ENCODE measurements at regions not wholly inside any gene's neighbourhood (a gene's known extent, or its start where the extent isn't known, plus 50 kb on each side); places are given as distances from the start of the nearest gene placed in this dataset.

DNA sequence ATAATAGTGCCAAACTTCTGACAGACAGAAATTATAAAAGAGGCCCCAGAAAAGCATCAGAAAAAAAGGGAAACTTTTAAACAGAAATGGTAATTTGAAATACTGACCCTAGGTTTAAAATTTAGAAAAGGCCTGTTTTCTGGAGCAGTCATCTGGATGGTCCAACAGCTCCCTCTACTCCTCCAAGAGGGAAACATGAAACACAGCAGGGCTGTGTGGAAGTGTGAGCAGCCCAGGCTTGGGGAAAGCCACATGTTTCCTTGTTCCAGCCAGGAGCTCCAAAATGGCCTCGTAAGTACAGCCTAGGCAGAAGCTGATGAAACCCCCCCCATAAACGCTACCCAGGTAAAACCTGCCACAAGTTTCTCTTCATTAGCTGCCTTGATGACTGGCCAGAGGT lies 499.3 kb upstream of the ADAMTS16 start:
- no peak for DNase-seq (ENCODE audit: low spot score)

- DNase-seq (ENCODE audit: low spot score): no peak
Measured at GRCh38 chr5:4642525-4642924, 497.6 kb upstream of the ADAMTS16 start.

DNA sequence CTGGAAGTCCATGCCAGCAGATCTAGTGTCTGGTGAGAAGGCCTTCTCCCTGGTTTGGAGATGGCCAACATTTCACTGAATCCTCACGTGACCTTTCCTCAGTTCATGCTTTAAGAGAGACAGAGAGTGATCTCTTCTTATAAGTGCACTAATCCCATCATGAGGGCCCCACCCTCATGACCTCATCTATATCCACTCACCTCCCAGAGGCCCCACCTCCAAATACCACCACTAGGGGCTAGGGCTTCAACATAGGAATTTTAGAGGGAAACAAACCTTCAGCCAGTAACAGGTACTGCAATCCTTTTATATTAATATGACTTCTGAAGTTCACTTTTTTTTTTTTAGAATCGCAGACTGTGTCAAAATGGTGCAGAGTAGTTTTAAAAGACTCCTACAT lies 496.9 kb upstream of the ADAMTS16 start:
- DNase-seq (ENCODE audit: low spot score): no peak

DNA sequence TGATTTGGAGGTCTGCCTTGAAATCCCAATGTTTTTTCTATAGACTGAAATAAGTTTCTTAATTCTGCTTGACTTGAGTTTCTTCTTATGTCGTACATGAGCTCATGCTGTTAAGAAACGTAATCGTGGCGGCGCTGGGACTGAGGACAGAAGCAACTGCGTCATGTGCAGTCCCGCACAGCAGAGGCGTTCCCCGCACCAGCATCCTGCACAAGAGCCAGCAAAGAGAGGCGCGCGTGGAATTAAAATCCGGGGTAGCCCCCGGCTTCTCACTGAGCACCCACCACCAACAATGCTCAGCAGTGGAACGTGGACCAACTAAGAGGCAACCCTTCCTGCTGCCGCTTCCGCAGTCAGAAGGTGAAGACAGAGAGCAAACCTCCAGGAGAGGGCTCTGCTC lies 496.2 kb upstream of the ADAMTS16 start:
- no peak for DNase-seq (ENCODE audit: low spot score)

DNA sequence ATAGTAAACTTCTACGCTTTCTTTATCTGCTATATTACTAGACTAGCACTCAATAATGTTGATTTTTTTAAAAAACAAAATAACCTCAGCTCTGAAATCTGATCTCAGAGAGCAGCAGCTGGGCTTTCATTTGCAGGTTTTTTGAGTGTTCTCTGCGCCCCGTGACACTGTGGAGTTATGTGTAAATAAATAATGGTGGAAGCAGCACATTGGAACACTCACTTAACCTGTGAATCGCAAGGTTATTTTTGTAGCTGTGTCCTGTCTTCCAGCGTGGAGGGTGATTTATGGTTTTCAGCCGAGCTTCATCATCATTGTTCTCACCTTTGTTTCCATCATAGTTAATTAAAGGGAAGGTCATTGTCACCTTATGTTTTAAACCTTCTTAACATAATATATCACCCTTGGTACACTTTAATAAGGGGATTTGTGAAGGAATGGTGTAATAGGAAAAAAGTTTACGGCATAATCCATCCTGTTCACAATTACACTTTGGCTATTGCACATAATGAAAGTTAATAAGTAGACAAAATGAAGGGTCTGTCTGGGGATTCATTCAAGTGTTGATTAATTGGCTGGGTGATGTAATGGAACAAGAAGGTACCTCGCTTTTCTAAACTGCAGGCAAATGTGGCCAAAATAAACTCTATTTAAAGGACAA lies 493.3 kb upstream of the ADAMTS16 start:
- no peak for DNase-seq (ENCODE audit: low spot score)

DNA sequence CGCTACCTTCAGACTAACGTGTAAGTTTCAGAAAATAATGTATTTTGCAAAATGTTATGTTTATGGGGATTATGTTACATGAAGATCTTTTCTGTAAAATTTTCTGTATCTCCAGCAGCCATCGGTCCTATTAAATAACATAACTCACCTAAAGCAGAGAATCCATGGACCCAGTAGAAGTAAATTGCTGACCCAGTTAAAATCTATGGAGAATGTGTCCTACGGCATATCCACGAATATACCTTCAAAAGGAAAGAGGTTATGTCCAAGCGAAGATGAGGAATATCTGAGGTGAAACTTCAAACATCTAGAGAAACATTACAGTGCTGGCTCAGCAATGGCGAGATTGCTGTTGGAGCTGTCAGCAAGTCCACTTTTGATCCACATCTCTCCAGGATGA lies 492.2 kb upstream of the ADAMTS16 start:
- DNase-seq (ENCODE audit: low spot score): no peak

DNA sequence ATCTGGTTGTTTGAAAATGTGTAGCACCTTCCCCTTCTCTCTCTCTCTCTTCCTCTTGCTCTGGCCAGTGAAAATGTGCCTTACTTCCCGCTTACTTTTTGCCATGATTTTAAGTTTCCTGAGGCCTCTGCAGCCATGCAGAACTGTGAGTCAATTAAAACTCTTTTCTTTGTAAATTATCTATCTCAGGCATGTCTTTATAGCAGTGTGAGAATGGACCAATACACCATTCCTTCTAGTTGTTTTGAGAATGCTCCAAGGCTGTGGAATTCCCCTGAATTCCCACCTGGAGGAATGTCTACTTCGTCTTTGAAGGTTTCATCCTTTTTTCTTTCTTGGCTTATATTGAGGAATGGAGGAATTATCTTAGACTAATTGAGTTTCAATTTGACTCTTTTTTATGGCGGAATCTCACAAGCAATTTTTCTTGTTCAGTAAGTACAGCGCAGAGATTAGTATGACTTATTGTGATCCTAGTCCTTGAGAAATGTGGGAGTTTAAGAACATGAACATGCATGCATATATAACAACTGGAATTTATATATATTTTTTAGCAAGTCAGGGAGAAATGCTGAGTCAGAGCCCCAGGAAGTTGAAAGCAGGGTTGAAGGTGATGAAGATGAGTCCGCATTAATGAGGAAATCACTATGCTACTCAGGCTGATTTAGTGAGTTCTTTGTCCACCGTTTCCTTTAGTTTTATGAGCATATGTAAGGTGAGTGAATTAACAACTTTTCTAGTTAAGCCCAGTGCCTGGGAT lies 488.1 kb upstream of the ADAMTS16 start:
- DNase-seq (ENCODE audit: low spot score): no peak

DNA sequence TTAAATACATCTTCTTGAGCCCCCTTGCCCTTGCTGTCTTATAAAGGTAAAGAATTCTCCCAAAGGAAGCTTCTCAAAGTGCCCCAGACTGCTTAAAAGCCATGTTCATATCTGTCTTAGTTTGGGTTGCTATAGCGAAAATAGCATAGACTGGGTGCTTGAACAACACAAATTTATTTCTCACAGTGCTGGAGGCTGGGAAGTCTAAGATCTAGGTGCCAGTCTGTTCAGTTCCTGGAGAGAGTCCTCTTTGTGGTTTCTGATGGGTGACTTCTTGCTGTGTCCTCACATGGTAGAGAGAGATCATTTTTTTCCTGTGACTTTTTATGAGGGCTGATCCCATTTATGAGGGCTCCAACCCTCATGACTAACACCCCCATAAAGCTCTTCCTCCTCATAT lies 486.7 kb upstream of the ADAMTS16 start:
- DNase-seq (ENCODE audit: low spot score): no peak

GRCh38 chr5:4659851-4660250 lies 480.3 kb upstream of the ADAMTS16 start:
- DNase-seq (ENCODE audit: low spot score): no peak

GRCh38 chr5:4661326-4661725 lies 478.8 kb upstream of the ADAMTS16 start:
- DNase-seq (ENCODE audit: low spot score): no peak

DNA sequence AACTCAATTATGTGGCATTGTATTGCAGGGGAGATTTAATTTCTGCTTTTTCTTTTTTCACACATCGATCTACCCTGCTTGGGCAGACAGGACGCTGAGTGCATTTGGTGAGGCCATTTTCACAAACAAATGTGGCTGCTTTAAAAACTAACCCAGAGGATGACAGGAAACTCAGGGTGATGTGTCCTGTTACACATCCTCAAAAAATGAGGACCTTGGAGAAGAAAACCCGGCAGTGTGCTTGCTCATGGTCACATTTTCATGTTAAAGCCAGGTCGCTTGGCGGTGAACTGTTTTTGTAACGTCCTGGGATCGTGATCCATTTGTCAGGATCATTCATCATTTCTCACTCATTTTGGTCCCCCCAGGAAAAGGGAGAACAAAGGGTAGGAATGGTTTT lies 478.3 kb upstream of the ADAMTS16 start:
- DNase-seq (ENCODE audit: low spot score): no peak

DNA sequence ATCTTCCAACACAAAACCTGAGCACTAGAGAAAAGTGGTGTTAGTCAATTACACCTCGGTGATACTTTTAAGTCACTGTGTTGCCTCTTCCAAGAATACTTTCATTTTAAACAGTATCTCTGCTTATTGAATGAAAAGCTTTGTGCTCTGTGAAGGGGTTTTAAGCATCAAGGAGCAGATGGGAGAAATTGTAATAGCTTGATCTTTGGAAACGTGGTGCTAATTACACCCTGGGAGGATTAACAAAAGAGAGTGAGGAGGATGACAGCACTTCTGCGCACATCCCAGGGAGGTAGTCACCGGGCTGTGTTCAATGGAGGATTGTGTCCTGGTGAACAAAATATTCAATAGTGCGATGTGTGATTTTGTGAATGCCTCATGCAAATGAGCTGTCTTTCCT lies 477.4 kb upstream of the ADAMTS16 start:
- no peak for DNase-seq (ENCODE audit: low spot score)

- no peak for DNase-seq (ENCODE audit: low spot score)
Measured at GRCh38 chr5:4665911-4666310, 474.2 kb upstream of the ADAMTS16 start.

DNA sequence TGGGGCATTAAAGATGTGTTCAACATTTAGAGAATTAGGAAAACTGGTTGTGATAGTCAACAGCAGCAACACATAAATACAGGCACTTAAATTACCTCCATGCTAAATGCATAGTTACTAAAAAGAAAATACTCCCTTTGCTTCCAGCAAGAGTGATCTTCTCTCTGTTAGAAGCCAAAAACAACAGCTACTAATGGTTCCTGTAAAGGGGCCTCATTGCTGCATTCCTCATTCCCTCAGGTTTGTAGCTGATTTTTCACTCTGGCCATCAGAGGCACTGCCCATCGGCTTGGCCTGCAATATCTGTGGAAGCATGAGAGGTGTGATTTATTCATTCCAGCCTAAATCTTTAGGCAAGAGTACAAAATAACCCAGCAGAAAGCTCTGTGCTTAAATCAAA lies 466.0 kb upstream of the ADAMTS16 start:
- no peak for DNase-seq (ENCODE audit: low spot score)

DNA sequence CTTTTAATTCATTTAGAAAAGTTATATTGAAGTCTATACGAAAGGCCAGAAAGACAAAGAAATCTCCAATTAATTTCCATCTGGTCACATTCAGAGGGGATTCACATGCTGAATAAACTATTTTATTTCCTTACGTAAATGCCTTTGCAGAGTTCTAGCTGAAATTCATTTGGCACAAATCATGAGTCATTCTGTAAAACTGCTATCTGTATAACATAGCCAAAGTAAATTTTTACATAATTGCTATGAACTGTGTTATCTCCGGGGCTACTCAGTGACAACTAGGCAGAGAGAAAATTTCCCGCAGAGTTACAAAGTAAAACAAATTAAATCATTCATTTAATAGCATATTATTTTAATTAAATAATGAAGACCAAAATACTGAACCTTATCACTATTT lies 463.2 kb upstream of the ADAMTS16 start:
- no peak for DNase-seq (ENCODE audit: low spot score)

DNA sequence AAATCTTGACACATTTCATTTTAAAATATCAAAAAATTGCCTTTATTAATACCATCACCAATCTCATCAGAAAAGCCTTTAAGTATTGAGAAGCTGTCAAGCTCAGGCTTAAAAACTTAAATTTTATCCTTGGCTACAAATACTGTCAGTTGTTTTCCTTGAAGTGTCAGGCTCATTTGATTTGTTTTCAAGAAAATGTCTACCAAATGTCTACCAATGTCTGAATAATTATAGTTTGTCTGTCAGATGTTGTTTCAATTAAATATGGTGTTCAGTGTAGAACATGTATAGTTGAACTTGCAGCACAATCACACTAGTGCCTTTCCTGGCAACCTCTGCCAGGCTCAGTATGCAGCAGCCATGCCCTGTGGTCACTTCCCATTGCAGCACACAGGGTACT lies 455.2 kb upstream of the ADAMTS16 start:
- DNase-seq (ENCODE audit: low spot score): no peak

- DNase-seq (ENCODE audit: low spot score): no peak
Measured at GRCh38 chr5:4698596-4698995, 441.5 kb upstream of the ADAMTS16 start.

GRCh38 chr5:4699592-4699991 lies 440.5 kb upstream of the ADAMTS16 start:
- no peak for DNase-seq (ENCODE audit: low spot score)

DNA sequence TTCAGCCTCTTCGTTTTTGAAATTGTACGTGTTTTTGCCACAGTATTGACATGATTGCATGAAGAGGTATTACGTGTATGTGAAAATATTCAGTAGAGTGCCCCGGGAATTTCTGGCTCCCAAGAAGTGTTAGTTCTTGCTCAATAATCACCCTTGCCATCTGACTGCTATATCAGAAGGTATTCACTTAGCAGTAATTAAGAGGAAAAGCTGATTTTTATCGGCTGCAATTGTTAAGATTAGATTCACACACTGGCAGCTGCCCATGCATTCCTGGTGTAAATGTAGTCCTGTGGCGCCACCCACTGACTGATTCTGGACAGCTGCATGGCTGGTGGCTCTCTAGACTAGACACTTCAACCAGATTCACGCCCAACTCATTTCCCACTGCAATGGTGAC lies 440.1 kb upstream of the ADAMTS16 start:
- peak; percentile 2 for DNase-seq (ENCODE audit: low spot score)

GRCh38 chr5:4700871-4701270 lies 439.3 kb upstream of the ADAMTS16 start:
- no peak for DNase-seq (ENCODE audit: low spot score)

- DNase-seq (ENCODE audit: low spot score): no peak
Measured at GRCh38 chr5:4703931-4704458, 436.1 kb upstream of the ADAMTS16 start.

GRCh38 chr5:4704951-4705350 lies 435.2 kb upstream of the ADAMTS16 start:
- no peak for DNase-seq (ENCODE audit: low spot score)

- DNase-seq (ENCODE audit: low spot score): no peak
Measured at GRCh38 chr5:4716781-4717180, 423.3 kb upstream of the ADAMTS16 start.

GRCh38 chr5:4717446-4717845 lies 422.7 kb upstream of the ADAMTS16 start:
- DNase-seq (ENCODE audit: low spot score): no peak

Data from AG08395 (cell line).